HepG2 (cell line): ENCODE measurements at regions not wholly inside any gene's neighbourhood (a gene's known extent, or its start where the extent isn't known, plus 50 kb on each side); places are given as distances from the start of the nearest gene placed in this dataset.

Experiments
- ATAC-seq: fragments of 200-7000 bp; cut with Tn5 transposase; 3 replicates; pipeline ENCODE4 v1.9.1; 2020; ENCODE audit warnings: mild to moderate bottlenecking, moderate library complexity
- BruUV-seq: library from RNA; stranded (reverse); fragments of 400-500 nt; replicated peaks from 2 replicates; lab custom pipeline; 2021; lab: Mats Ljungman, UMichigan
- CTCF ChIA-PET: fragments of 300-600 bp; formaldehyde crosslinking; extraction: SDS; loops from one replicate; lab custom pipeline; 2021; ENCODE audit warnings: low total read pairs, inconsistent platforms, low intra/inter-chr PET ratio; lab: Yijun Ruan, JAX
- POLR2A ChIA-PET: fragments of 350-600 bp; sonication (Branson Sonifier 250); formaldehyde crosslinking; loops from one replicate; lab custom pipeline; 2020; ENCODE audit warnings: antibody characterized with exemption, inconsistent platforms; lab: Yijun Ruan, JAX
- DNase-seq: peaks from one replicate; pipeline ENCODE4 v3.0.0-alpha.2; 2015; ENCODE audit warnings: low spot score
- FAIRE-seq: peaks from 3 replicates; lab custom pipeline; 2011; peaks lifted over from hg19 to GRCh38; lab: Jason Lieb, UNC
- H2AFZ ChIP-seq: one replicate; pipeline ENCODE4 v1.6.1; 2011; ENCODE audit warnings: low read length, inconsistent platforms
- H3K27ac ChIP-seq: fragments of 300-600 bp; 3 replicates; pipeline ENCODE4 v1.8.0; 2011; ENCODE audit warnings: mixed run types, mild to moderate bottlenecking, mixed read lengths, low read length, inconsistent platforms; ENCODE audit not compliant: insufficient read depth; ENCODE audit errors: extremely low read length
- H3K27me3 ChIP-seq, 2 experiments: fragments of 200-600 bp in 1 of 2; 2 replicates in 1 of 2; 3 replicates in 1 of 2; pipeline versions ENCODE4 v1.6.0 to v1.8.0; 2011; ENCODE audit warnings: low read length in 2 of 2, mild to moderate bottlenecking in 2 of 2, moderate library complexity in 2 of 2, inconsistent platforms in 1 of 2; ENCODE audit not compliant: insufficient read depth in 2 of 2, control insufficient read depth in 1 of 2
- H3K36me3 ChIP-seq, 2 experiments: fragments of 200-600 bp in 1 of 2; replicated peaks in 1 of 2; 2 replicates in 1 of 2; 3 replicates in 1 of 2; pipeline versions ENCODE4 v1.5.1 to v1.8.0; 2011; ENCODE audit warnings: low read length in 2 of 2, inconsistent platforms in 1 of 2; ENCODE audit not compliant: insufficient read depth in 2 of 2, control insufficient read depth in 1 of 2
- H3K4me1 ChIP-seq: 2 replicates; pipeline ENCODE4 v1.5.1; 2012; ENCODE audit warnings: low read length, inconsistent platforms; ENCODE audit not compliant: insufficient read depth
- H3K4me2 ChIP-seq: 2 replicates; pipeline ENCODE4 v1.6.0; 2011; ENCODE audit warnings: low read depth, low read length, inconsistent platforms
- H3K4me3 ChIP-seq, 3 experiments: fragments of 200-600 bp in 1 of 3; sonication (generic), shearing (Covaris generic) in 1 of 3; replicated peaks in 1 of 3; 2 replicates each; pipeline ENCODE4 v1.5.1; 2011 to 2016; ENCODE audit warnings: low read length in 3 of 3, inconsistent platforms in 2 of 3, low read depth in 2 of 3, mild to moderate bottlenecking in 2 of 3, control low read depth in 1 of 3, mixed read lengths in 1 of 3; ENCODE audit not compliant: insufficient read depth in 1 of 3
- H3K79me2 ChIP-seq: one replicate; pipeline ENCODE4 v1.6.1; 2011; ENCODE audit warnings: low read length, inconsistent platforms; ENCODE audit not compliant: insufficient read depth
- H3K9ac ChIP-seq: 2 replicates; pipeline ENCODE4 v1.6.0; 2011; ENCODE audit warnings: mild to moderate bottlenecking, low read depth, low read length, inconsistent platforms; ENCODE audit not compliant: insufficient read depth
- H3K9me3 ChIP-seq: 2 replicates; pipeline ENCODE4 v1.5.1; 2012; ENCODE audit warnings: mild to moderate bottlenecking, low read length
- H4K20me1 ChIP-seq: 2 replicates; pipeline ENCODE4 v1.6.0; 2011; ENCODE audit warnings: inconsistent platforms, mild to moderate bottlenecking, low read length, moderate library complexity; ENCODE audit not compliant: insufficient read depth
- E2F2 ChIP-seq: sonication (generic); formaldehyde crosslinking; IDR thresholded peaks from 2 replicates; pipeline ENCODE4 v1.4.0; 2020; ENCODE audit warnings: missing genetic modification reagents, borderline replicate concordance
- HCFC1 ChIP-seq: fragments of 150-350 bp; IDR thresholded peaks from 2 replicates; pipeline ENCODE4 v1.6.1; 2014; ENCODE audit warnings: low read depth, low read length
- RARA ChIP-seq: IDR thresholded peaks from 2 replicates; pipeline ENCODE4 v1.6.1; 2016; ENCODE audit warnings: missing genetic modification reagents, missing compliant biosample characterization
- TFE3 ChIP-seq: IDR thresholded peaks from 2 replicates; pipeline ENCODE4 v1.6.1; 2016
- ZNF652 ChIP-seq: IDR thresholded peaks from 2 replicates; pipeline ENCODE4 v1.6.1; 2016; ENCODE audit warnings: low read depth, borderline replicate concordance
- WGBS: methylation state at CpG from one replicate; pipeline ENCODE4 v1.1.6; 2017; ENCODE audit warnings: low lambda C conversion rate; 5-methylcytosine and 5-hydroxymethylcytosine counted together
- in situ Hi-C: cut with HindIII; loops from 2 replicates; pipeline ENCODE4 v1.10.0; 2017; ENCODE audit warnings: low pct_unique_long_range_greater_than_20kb; ENCODE audit not compliant: extremely low pct_ligation_motif_present
- intact Hi-C: fragments of 100-400 bp; cut with micrococcal nuclease; formaldehyde crosslinking; loops from one replicate; pipeline ENCODE4 v1.10.0; 2022; ENCODE audit not compliant: unreplicated experiment
- TF ChIP-seq, protein P1 (sequence below): sonication (generic); formaldehyde crosslinking; IDR thresholded peaks from 2 replicates; pipeline ENCODE4 v1.8.1; 2023; ENCODE audit warnings: missing genetic modification reagents, inconsistent platforms, borderline replicate concordance

DNA sequence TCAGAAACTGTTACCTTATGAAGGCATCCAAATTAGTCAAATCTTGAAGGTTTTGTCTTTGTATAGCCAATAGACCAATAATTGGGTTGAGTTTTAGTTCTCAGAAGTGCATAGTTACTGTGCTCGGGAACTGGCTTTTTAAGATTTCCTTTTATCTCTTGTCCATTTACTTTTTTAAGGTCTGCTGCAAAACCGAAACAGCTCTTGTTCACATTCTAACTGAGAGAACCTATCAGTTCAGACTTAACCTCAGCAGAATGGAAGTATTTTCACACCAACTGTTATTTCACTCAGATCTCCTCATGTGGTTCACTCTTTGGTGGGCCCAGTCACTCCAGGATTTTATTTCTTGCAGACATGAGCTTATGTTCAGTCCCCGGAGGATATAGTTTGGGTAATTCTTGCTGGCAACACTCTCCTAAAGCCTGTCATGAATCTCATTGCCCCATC is 55.5 kb downstream of the TPBG start:
- Histone ChIP-seq H3K4me1 (no peaks in the 10 kb centered on the region), H3K79me2 (no peaks in the 10 kb centered on the region), H2AFZ (no peak overlapping the region), H3K9me3 (no peaks in the 10 kb centered on the region), H3K27me3 (no peaks in the 10 kb centered on the region; a peak in 1 of 5 replicates), H3K4me3 (no peak overlapping the region), H3K9ac (no peak overlapping the region), H3K36me3 (no peaks in the 10 kb centered on the region), H3K4me2 (no peak overlapping the region), H3K27ac (no peak overlapping the region), H4K20me1 (no peaks in the 10 kb centered on the region)
- CTCF ChIA-PET: no interaction called here
- in situ Hi-C loops (no loop called here), intact Hi-C loops (no loop called here)
- FAIRE-seq (no peak), DNase-seq (no peak), ATAC-seq (no peak)
- TF ChIP-seq, protein P1, sequence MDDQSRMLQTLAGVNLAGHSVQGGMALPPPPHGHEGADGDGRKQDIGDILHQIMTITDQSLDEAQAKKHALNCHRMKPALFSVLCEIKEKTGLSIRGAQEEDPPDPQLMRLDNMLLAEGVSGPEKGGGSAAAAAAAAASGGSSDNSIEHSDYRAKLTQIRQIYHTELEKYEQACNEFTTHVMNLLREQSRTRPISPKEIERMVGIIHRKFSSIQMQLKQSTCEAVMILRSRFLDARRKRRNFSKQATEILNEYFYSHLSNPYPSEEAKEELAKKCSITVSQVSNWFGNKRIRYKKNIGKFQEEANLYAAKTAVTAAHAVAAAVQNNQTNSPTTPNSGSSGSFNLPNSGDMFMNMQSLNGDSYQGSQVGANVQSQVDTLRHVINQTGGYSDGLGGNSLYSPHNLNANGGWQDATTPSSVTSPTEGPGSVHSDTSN (CRISPR knock-in tag): no peak
- no peak for TF ChIP-seq TFE3
- TF ChIP-seq HCFC1: no peak
- TF ChIP-seq ZNF652: no peak
- TF ChIP-seq RARA (CRISPR knock-in tag): no peak
- no peak for TF ChIP-seq E2F2
- POLR2A ChIA-PET: no interaction called here
- WGBS: 0% methylated on average over 3 of the region's 3 CpGs
- BruUV-seq: no TSS peak
